HepG2 (cell line): ENCODE measurements at regions not wholly inside any gene's neighbourhood (a gene's known extent, or its start where the extent isn't known, plus 50 kb on each side); places are given as distances from the start of the nearest gene placed in this dataset.

Source experiments
- ATAC-seq: fragments of 200-7000 bp; cut with Tn5 transposase; 3 replicates; pipeline ENCODE4 v1.9.1; 2020; ENCODE audit warnings: mild to moderate bottlenecking, moderate library complexity
- BruUV-seq: library from RNA; stranded (reverse); fragments of 400-500 nt; replicated peaks from 2 replicates; lab custom pipeline; 2021; lab: Mats Ljungman, UMichigan
- CTCF ChIA-PET: fragments of 300-600 bp; formaldehyde crosslinking; extraction: SDS; loops from one replicate; lab custom pipeline; 2021; ENCODE audit warnings: low total read pairs, inconsistent platforms, low intra/inter-chr PET ratio; lab: Yijun Ruan, JAX
- POLR2A ChIA-PET: fragments of 350-600 bp; sonication (Branson Sonifier 250); formaldehyde crosslinking; loops from one replicate; lab custom pipeline; 2020; ENCODE audit warnings: antibody characterized with exemption, inconsistent platforms; lab: Yijun Ruan, JAX
- DNase-seq: peaks from one replicate; pipeline ENCODE4 v3.0.0-alpha.2; 2015; ENCODE audit warnings: low spot score
- FAIRE-seq: peaks from 3 replicates; lab custom pipeline; 2011; peaks lifted over from hg19 to GRCh38; lab: Jason Lieb, UNC
- H2AFZ ChIP-seq: one replicate; pipeline ENCODE4 v1.6.1; 2011; ENCODE audit warnings: low read length, inconsistent platforms
- H3K27ac ChIP-seq: fragments of 300-600 bp; 3 replicates; pipeline ENCODE4 v1.8.0; 2011; ENCODE audit warnings: mixed run types, mild to moderate bottlenecking, mixed read lengths, low read length, inconsistent platforms; ENCODE audit not compliant: insufficient read depth; ENCODE audit errors: extremely low read length
- H3K27me3 ChIP-seq, 2 experiments: fragments of 200-600 bp in 1 of 2; 2 replicates in 1 of 2; 3 replicates in 1 of 2; pipeline versions ENCODE4 v1.6.0 to v1.8.0; 2011; ENCODE audit warnings: low read length in 2 of 2, mild to moderate bottlenecking in 2 of 2, moderate library complexity in 2 of 2, inconsistent platforms in 1 of 2; ENCODE audit not compliant: insufficient read depth in 2 of 2, control insufficient read depth in 1 of 2
- H3K36me3 ChIP-seq, 2 experiments: fragments of 200-600 bp in 1 of 2; replicated peaks in 1 of 2; 2 replicates in 1 of 2; 3 replicates in 1 of 2; pipeline versions ENCODE4 v1.5.1 to v1.8.0; 2011; ENCODE audit warnings: low read length in 2 of 2, inconsistent platforms in 1 of 2; ENCODE audit not compliant: insufficient read depth in 2 of 2, control insufficient read depth in 1 of 2
- H3K4me1 ChIP-seq: 2 replicates; pipeline ENCODE4 v1.5.1; 2012; ENCODE audit warnings: low read length, inconsistent platforms; ENCODE audit not compliant: insufficient read depth
- H3K4me2 ChIP-seq: 2 replicates; pipeline ENCODE4 v1.6.0; 2011; ENCODE audit warnings: low read depth, low read length, inconsistent platforms
- H3K4me3 ChIP-seq, 3 experiments: fragments of 200-600 bp in 1 of 3; sonication (generic), shearing (Covaris generic) in 1 of 3; replicated peaks in 1 of 3; 2 replicates each; pipeline ENCODE4 v1.5.1; 2011 to 2016; ENCODE audit warnings: low read length in 3 of 3, inconsistent platforms in 2 of 3, low read depth in 2 of 3, mild to moderate bottlenecking in 2 of 3, control low read depth in 1 of 3, mixed read lengths in 1 of 3; ENCODE audit not compliant: insufficient read depth in 1 of 3
- H3K79me2 ChIP-seq: one replicate; pipeline ENCODE4 v1.6.1; 2011; ENCODE audit warnings: low read length, inconsistent platforms; ENCODE audit not compliant: insufficient read depth
- H3K9ac ChIP-seq: 2 replicates; pipeline ENCODE4 v1.6.0; 2011; ENCODE audit warnings: mild to moderate bottlenecking, low read depth, low read length, inconsistent platforms; ENCODE audit not compliant: insufficient read depth
- H3K9me3 ChIP-seq: 2 replicates; pipeline ENCODE4 v1.5.1; 2012; ENCODE audit warnings: mild to moderate bottlenecking, low read length
- H4K20me1 ChIP-seq: 2 replicates; pipeline ENCODE4 v1.6.0; 2011; ENCODE audit warnings: inconsistent platforms, mild to moderate bottlenecking, low read length, moderate library complexity; ENCODE audit not compliant: insufficient read depth
- ADNP ChIP-seq: sonication (generic); formaldehyde crosslinking; IDR thresholded peaks from 2 replicates; pipeline ENCODE4 v1.4.0; 2020; ENCODE audit warnings: missing genetic modification reagents
- ATF4 ChIP-seq, 2 experiments: fragments of 450-650 bp in 1 of 2; sonication (generic) in 1 of 2; formaldehyde crosslinking; IDR thresholded peaks; 2 replicates each; pipeline versions ENCODE4 v1.5.0 to v1.8.0; 2020 to 2022; ENCODE audit warnings: mild to moderate bottlenecking in 1 of 2, missing genetic modification reagents in 1 of 2
- BRF2 ChIP-seq: sonication (generic); formaldehyde crosslinking; IDR thresholded peaks from 2 replicates; pipeline ENCODE4 v1.8.1; 2022; ENCODE audit warnings: mild to moderate bottlenecking, missing genetic modification reagents
- DDIT3 ChIP-seq: sonication (generic); formaldehyde crosslinking; IDR thresholded peaks from 2 replicates; pipeline ENCODE4 v1.4.0; 2020; ENCODE audit warnings: mild to moderate bottlenecking, missing genetic modification reagents
- HOXA9 ChIP-seq: sonication (generic); formaldehyde crosslinking; IDR thresholded peaks from 2 replicates; pipeline ENCODE4 v1.8.1; 2022; ENCODE audit warnings: missing genetic modification reagents, mild to moderate bottlenecking, moderate library complexity, borderline replicate concordance
- KDM5A ChIP-seq: fragments of 200-600 bp; sonication (generic); IDR thresholded peaks from 2 replicates; pipeline ENCODE4 v1.7.0; 2018; ENCODE audit warnings: antibody characterized with exemption, mild to moderate bottlenecking, low read length, borderline replicate concordance
- NR2F6 ChIP-seq, 2 experiments: IDR thresholded peaks; 2 replicates each; pipeline ENCODE4 v1.6.1; 2016; ENCODE audit warnings: antibody characterized with exemption in 1 of 2, mild to moderate bottlenecking in 1 of 2
- PHF20 ChIP-seq: sonication (generic); formaldehyde crosslinking; IDR thresholded peaks from 2 replicates; pipeline ENCODE4 v1.5.0; 2020; ENCODE audit warnings: mild to moderate bottlenecking, missing genetic modification reagents
- PLSCR1 ChIP-seq: sonication (generic); formaldehyde crosslinking; IDR thresholded peaks from 2 replicates; pipeline ENCODE4 v1.5.0; 2020; ENCODE audit warnings: missing genetic modification reagents, mild to moderate bottlenecking, borderline replicate concordance
- RBAK ChIP-seq: sonication (generic); formaldehyde crosslinking; IDR thresholded peaks from 2 replicates; pipeline ENCODE4 v1.5.1; 2020; ENCODE audit warnings: mild to moderate bottlenecking, missing genetic modification reagents
- SMAD1 ChIP-seq: sonication (generic); formaldehyde crosslinking; IDR thresholded peaks from 2 replicates; pipeline ENCODE4 v1.4.0; 2020; ENCODE audit warnings: missing genetic modification reagents, low read depth, mild to moderate bottlenecking, borderline replicate concordance
- TCF7L2 ChIP-seq: IDR thresholded peaks from 2 replicates; pipeline ENCODE4 v1.6.1; 2011; ENCODE audit warnings: mild to moderate bottlenecking, low read depth, low read length, moderate library complexity
- TSC22D2 ChIP-seq: sonication (generic); formaldehyde crosslinking; IDR thresholded peaks from 2 replicates; pipeline ENCODE4 v1.5.1; 2020; ENCODE audit warnings: missing genetic modification reagents, mild to moderate bottlenecking, borderline replicate concordance
- ZBTB49 ChIP-seq: sonication (generic); formaldehyde crosslinking; IDR thresholded peaks from 2 replicates; pipeline ENCODE4 v1.4.0; 2020; ENCODE audit warnings: missing genetic modification reagents, borderline replicate concordance
- ZNF619 ChIP-seq: sonication (generic); formaldehyde crosslinking; IDR thresholded peaks from 2 replicates; pipeline ENCODE4 v1.4.0; 2020; ENCODE audit warnings: mild to moderate bottlenecking, missing genetic modification reagents
- ZNF749 ChIP-seq: sonication (generic); formaldehyde crosslinking; IDR thresholded peaks from 2 replicates; pipeline ENCODE4 v1.8.0; 2022; ENCODE audit warnings: mild to moderate bottlenecking, missing genetic modification reagents, moderate library complexity, borderline replicate concordance
- ZNF780A ChIP-seq: sonication (generic); formaldehyde crosslinking; IDR thresholded peaks from 2 replicates; pipeline ENCODE4 v1.8.0; 2022; ENCODE audit warnings: mild to moderate bottlenecking, missing genetic modification reagents, moderate library complexity
- ZNF784 ChIP-seq: sonication (generic); formaldehyde crosslinking; IDR thresholded peaks from 2 replicates; pipeline ENCODE4 v1.5.1; 2020; ENCODE audit warnings: missing genetic modification reagents, mild to moderate bottlenecking, borderline replicate concordance
- ZSCAN31 ChIP-seq: sonication (generic); formaldehyde crosslinking; IDR thresholded peaks from 2 replicates; pipeline ENCODE4 v1.5.0; 2020; ENCODE audit warnings: low read depth, mild to moderate bottlenecking, missing genetic modification reagents
- WGBS: methylation state at CpG from one replicate; pipeline ENCODE4 v1.1.6; 2017; ENCODE audit warnings: low lambda C conversion rate; 5-methylcytosine and 5-hydroxymethylcytosine counted together
- in situ Hi-C: cut with HindIII; loops from 2 replicates; pipeline ENCODE4 v1.10.0; 2017; ENCODE audit warnings: low pct_unique_long_range_greater_than_20kb; ENCODE audit not compliant: extremely low pct_ligation_motif_present
- intact Hi-C: fragments of 100-400 bp; cut with micrococcal nuclease; formaldehyde crosslinking; loops from one replicate; pipeline ENCODE4 v1.10.0; 2022; ENCODE audit not compliant: unreplicated experiment

GRCh38 chr15:37518436-37518835 lies 416.0 kb upstream of the TMCO5A start:
- FAIRE-seq: no peak
- 22% methylated on average over 1 of the region's 1 CpG for WGBS
- no peak for TF ChIP-seq RBAK (CRISPR knock-in tag)
- TF ChIP-seq ZNF780A (CRISPR knock-in tag): no peak
- no peak for TF ChIP-seq ZBTB49
- TF ChIP-seq PLSCR1 (CRISPR knock-in tag): no peak
- TF ChIP-seq ATF4 (CRISPR knock-in tag; IDR thresholded peaks at IDR 0.05): no peak
- TF ChIP-seq TSC22D2 (CRISPR knock-in tag): no peak
- TF ChIP-seq HOXA9 (CRISPR knock-in tag): no peak
- no peak for TF ChIP-seq TCF7L2
- no peak for TF ChIP-seq ZNF749 (CRISPR knock-in tag)
- TF ChIP-seq ZNF619: no peak
- TF ChIP-seq PHF20: no peak
- TF ChIP-seq ZNF784 (CRISPR knock-in tag): no peak
- no peak for TF ChIP-seq NR2F6 (IDR thresholded peaks at IDR 0.05)
- no peak for TF ChIP-seq NR2F6 (CRISPR knock-in tag; IDR thresholded peaks at IDR 0.05)
- no peak for TF ChIP-seq ADNP (CRISPR knock-in tag)
- no peak for TF ChIP-seq KDM5A
- TF ChIP-seq BRF2 (CRISPR knock-in tag): no peak
- no peak for TF ChIP-seq SMAD1
- TF ChIP-seq ZSCAN31: no peak
- no peak for TF ChIP-seq DDIT3 (CRISPR knock-in tag)

More at GRCh38 chr15:37518436-37518835, 416.0 kb upstream of the TMCO5A start:
- Histone ChIP-seq H3K27ac (no peak overlapping the region), H3K4me2 (no peak overlapping the region), H3K9me3 (peaks cover 15% of the 10 kb centered on the region; the same call in 1 of the 2 replicates), H3K4me3 (no peak overlapping the region), H3K4me1 (no peaks in the 10 kb centered on the region), H3K36me3 (no peaks in the 10 kb centered on the region), H4K20me1 (no peaks in the 10 kb centered on the region), H3K79me2 (no peaks in the 10 kb centered on the region), H3K27me3 (no peaks in the 10 kb centered on the region), H3K9ac (no peak overlapping the region), H2AFZ (no peak overlapping the region)
- ChIA-PET CTCF (no interaction called here), POLR2A (no interaction called here)
- intact Hi-C loops: no loop called here
- no peak for ATAC-seq
- no TSS peak for BruUV-seq
- in situ Hi-C loops: no loop called here
- no peak for DNase-seq
